CD14-positive monocyte (primary cell): ENCODE measurements at regions not wholly inside any gene's neighbourhood (a gene's known extent, or its start where the extent isn't known, plus 50 kb on each side); places are given as distances from the start of the nearest gene placed in this dataset.

Source experiments
- DNase-seq, 3 donors: peaks; one replicate each; pipeline ENCODE4 v3.0.0-alpha.2; 2011 to 2022
- H2AFZ ChIP-seq: 2 replicates; pipeline ENCODE4 v1.6.0; 2012; ENCODE audit warnings: mild to moderate bottlenecking, low read depth, low read length, inconsistent platforms; ENCODE audit not compliant: insufficient read depth, poor library complexity, severe bottlenecking
- H3K27ac ChIP-seq, 2 donors: 1 replicate in 1 of 2; 2 replicates in 1 of 2; pipeline ENCODE4 v1.5.1; 2012 to 2013; ENCODE audit warnings: low read length in 2 of 2, control low read depth in 1 of 2, inconsistent platforms in 1 of 2, low read depth in 1 of 2, mild to moderate bottlenecking in 1 of 2
- H3K27me3 ChIP-seq, 2 donors: one replicate each; pipeline versions ENCODE4 v1.6.0 to v1.6.1; 2011 to 2013; ENCODE audit warnings: low read length in 2 of 2; ENCODE audit not compliant: control insufficient read depth in 2 of 2, insufficient read depth in 2 of 2
- H3K36me3 ChIP-seq, 2 donors: replicated peaks in 1 of 2; 1 replicate in 1 of 2; 2 replicates in 1 of 2; pipeline versions ENCODE4 v1.5.1 to v1.6.1; 2012 to 2013; ENCODE audit warnings: low read length in 2 of 2, control low read depth in 1 of 2, inconsistent platforms in 1 of 2, mild to moderate bottlenecking in 1 of 2; ENCODE audit not compliant: insufficient read depth in 2 of 2, control insufficient read depth in 1 of 2
- H3K4me1 ChIP-seq, 2 donors: 1 replicate in 1 of 2; 2 replicates in 1 of 2; pipeline versions ENCODE4 v1.5.1 to v1.6.1; 2012 to 2013; ENCODE audit warnings: low read length in 2 of 2, control low read depth in 1 of 2, inconsistent platforms in 1 of 2, mild to moderate bottlenecking in 1 of 2, moderate library complexity in 1 of 2; ENCODE audit not compliant: insufficient read depth in 2 of 2, control insufficient read depth in 1 of 2
- H3K4me2 ChIP-seq: replicated peaks from 2 replicates; pipeline ENCODE3; 2012; ENCODE audit warnings: low read length, moderate library complexity, mild to moderate bottlenecking; ENCODE audit not compliant: poor library complexity, severe bottlenecking; ENCODE audit errors: extremely low read depth
- H3K4me3 ChIP-seq, 3 experiments: fragments of 200-600 bp in 1 of 3; sonication (generic) in 1 of 3; replicated peaks in 1 of 3; 1 replicate in 2 of 3; 2 replicates in 1 of 3; pipeline ENCODE4 v1.5.1; 2011 to 2013; ENCODE audit warnings: low read length in 3 of 3, mild to moderate bottlenecking in 3 of 3, control low read depth in 2 of 3, low read depth in 2 of 3, inconsistent platforms in 1 of 3, moderate library complexity in 1 of 3
- H3K79me2 ChIP-seq: 2 replicates; pipeline ENCODE4 v1.6.0; 2012; ENCODE audit warnings: mild to moderate bottlenecking, control low read depth, inconsistent platforms, low read length, moderate library complexity; ENCODE audit not compliant: insufficient read depth
- H3K9ac ChIP-seq: 2 replicates; pipeline ENCODE4 v1.6.0; 2017; ENCODE audit warnings: low read length, mild to moderate bottlenecking; ENCODE audit not compliant: insufficient read depth, poor library complexity, severe bottlenecking
- H3K9me3 ChIP-seq, 2 donors: replicated peaks in 1 of 2; 1 replicate in 1 of 2; 2 replicates in 1 of 2; pipeline versions ENCODE4 v1.5.1 to v1.6.1; 2012 to 2013; ENCODE audit warnings: low read length in 2 of 2, control low read depth in 1 of 2; ENCODE audit not compliant: control insufficient read depth in 1 of 2, insufficient read depth in 1 of 2
- H4K20me1 ChIP-seq: 2 replicates; pipeline ENCODE4 v1.6.0; 2012; ENCODE audit warnings: mild to moderate bottlenecking, low read length, control low read depth, moderate library complexity; ENCODE audit not compliant: insufficient read depth
- H3K27ac Mint-ChIP-seq, 7 donors: one replicate each; pipeline ENCODE4 v1.8.0; 2020; ENCODE audit warnings: mild to moderate bottlenecking in 7 of 7, mixed read lengths in 7 of 7, moderate library complexity in 6 of 7, inconsistent platforms in 2 of 7
- H3K27me3 Mint-ChIP-seq, 3 donors: one replicate each; pipeline ENCODE4 v1.8.0; 2021 to 2022; ENCODE audit warnings: low read depth in 3 of 3, mild to moderate bottlenecking in 3 of 3, mixed read lengths in 3 of 3, moderate library complexity in 3 of 3, inconsistent platforms in 1 of 3
- H3K36me3 Mint-ChIP-seq, 2 donors: one replicate each; pipeline ENCODE4 v1.8.0; 2020; ENCODE audit warnings: mixed read lengths in 2 of 2, inconsistent platforms in 1 of 2, mild to moderate bottlenecking in 1 of 2
- H3K4me1 Mint-ChIP-seq: one replicate; pipeline ENCODE4 v1.8.0; 2020; ENCODE audit warnings: mild to moderate bottlenecking, mixed read lengths
- H3K4me3 Mint-ChIP-seq, 2 donors: one replicate each; pipeline ENCODE4 v1.8.0; 2020; ENCODE audit warnings: mild to moderate bottlenecking in 2 of 2, mixed read lengths in 2 of 2, moderate library complexity in 1 of 2
- H3K9me3 Mint-ChIP-seq, 7 donors: one replicate each; pipeline ENCODE4 v1.8.0; 2020 to 2022; ENCODE audit warnings: mixed read lengths in 7 of 7, mild to moderate bottlenecking in 6 of 7, moderate library complexity in 6 of 7, inconsistent platforms in 2 of 7
- WGBS: methylation state at CpG from one replicate; pipeline ENCODE4 v1.1.5; 2013; ENCODE audit warnings: missing lambda C conversion rate; ENCODE audit not compliant: insufficient coverage; 5-methylcytosine and 5-hydroxymethylcytosine counted together
- intact Hi-C, 2 donors: fragments of 100-400 bp; cut with micrococcal nuclease; formaldehyde crosslinking; loops; one replicate each; pipeline versions ENCODE4 v1.15.0 to v1.15.1; 2023
- TF ChIP-seq, protein P1 (sequence below): fragments of 200-600 bp; IDR thresholded peaks from one replicate; pipeline ENCODE4 v1.8.0; 2022; ENCODE audit warnings: antibody characterized with exemption, mild to moderate bottlenecking

- WGBS, result 94% methylated on average over 21 of the region's 21 CpGs
- H3K27me3 ChIP-seq, result no peaks in the 10 kb centered on the region
- no peak for DNase-seq
- H3K4me3 ChIP-seq, result no peak overlapping the region
- H3K36me3 ChIP-seq, result no peaks in the 10 kb centered on the region
- Mint-ChIP-seq H3K27ac (no peak overlapping the region), H3K4me3 (no peak overlapping the region), H3K4me1 (no peaks in the 10 kb centered on the region), H3K36me3 (no peaks in the 10 kb centered on the region), H3K27me3 (peaks cover 0 to 4% (median 3%) of the 10 kb centered on the region in 3 donors), H3K9me3 (peaks cover 0 to 9% (median 2%) of the 10 kb centered on the region in 7 donors)
- H3K4me2 ChIP-seq, result no peak overlapping the region
- H3K79me2 ChIP-seq, result no peaks in the 10 kb centered on the region
- H4K20me1 ChIP-seq, result no peaks in the 10 kb centered on the region
- H2AFZ ChIP-seq, result no peak overlapping the region
- H3K4me1 ChIP-seq, result no peaks in the 10 kb centered on the region
- H3K9ac ChIP-seq, result no peak overlapping the region
- intact Hi-C loops, result no loop called here
- no peak overlapping the region for H3K27ac ChIP-seq
- TF ChIP-seq, protein P1, sequence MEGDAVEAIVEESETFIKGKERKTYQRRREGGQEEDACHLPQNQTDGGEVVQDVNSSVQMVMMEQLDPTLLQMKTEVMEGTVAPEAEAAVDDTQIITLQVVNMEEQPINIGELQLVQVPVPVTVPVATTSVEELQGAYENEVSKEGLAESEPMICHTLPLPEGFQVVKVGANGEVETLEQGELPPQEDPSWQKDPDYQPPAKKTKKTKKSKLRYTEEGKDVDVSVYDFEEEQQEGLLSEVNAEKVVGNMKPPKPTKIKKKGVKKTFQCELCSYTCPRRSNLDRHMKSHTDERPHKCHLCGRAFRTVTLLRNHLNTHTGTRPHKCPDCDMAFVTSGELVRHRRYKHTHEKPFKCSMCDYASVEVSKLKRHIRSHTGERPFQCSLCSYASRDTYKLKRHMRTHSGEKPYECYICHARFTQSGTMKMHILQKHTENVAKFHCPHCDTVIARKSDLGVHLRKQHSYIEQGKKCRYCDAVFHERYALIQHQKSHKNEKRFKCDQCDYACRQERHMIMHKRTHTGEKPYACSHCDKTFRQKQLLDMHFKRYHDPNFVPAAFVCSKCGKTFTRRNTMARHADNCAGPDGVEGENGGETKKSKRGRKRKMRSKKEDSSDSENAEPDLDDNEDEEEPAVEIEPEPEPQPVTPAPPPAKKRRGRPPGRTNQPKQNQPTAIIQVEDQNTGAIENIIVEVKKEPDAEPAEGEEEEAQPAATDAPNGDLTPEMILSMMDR, result no peak
- H3K9me3 ChIP-seq, result no peaks in the 10 kb centered on the region
Observed at GRCh38 chr5:2137444-2138050, 254.8 kb upstream of the IRX4 start.

DNA sequence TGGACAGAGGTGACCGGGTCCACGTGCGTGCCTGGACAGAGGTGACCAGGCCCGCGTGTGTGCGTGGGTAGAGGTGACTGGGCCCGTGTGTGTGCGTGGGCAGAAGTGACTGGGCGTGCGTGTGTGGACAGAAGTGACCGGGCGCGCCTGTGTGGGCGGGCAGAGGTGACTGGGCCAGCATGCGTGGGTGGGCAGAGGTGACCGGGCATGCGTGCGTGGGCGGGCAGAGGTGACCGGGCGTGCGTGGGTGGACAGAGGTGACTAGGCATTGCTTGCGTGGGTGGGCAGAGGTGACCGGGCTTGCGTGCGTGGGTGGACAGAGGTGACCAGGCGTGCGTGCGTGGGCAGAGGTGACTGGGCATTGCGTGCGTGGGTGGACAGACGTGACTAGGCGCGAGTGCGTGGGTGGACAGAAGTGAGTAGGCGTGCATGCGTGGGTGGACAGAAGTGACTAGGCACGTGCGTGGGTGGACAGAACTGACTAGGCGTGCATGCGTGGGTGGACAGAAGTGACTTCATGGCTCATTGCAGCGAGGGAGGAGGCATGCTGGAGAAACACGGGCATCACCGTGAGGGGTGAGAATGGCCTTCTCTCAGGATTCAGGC is 254.1 kb upstream of the IRX4 start:
- Histone ChIP-seq H4K20me1 (no peaks in the 10 kb centered on the region), H3K27ac (no peak overlapping the region), H3K4me2 (no peak overlapping the region), H3K36me3 (no peaks in the 10 kb centered on the region), H3K4me3 (no peak overlapping the region), H3K9ac (no peak overlapping the region), H3K27me3 (no peaks in the 10 kb centered on the region), H3K79me2 (no peaks in the 10 kb centered on the region), H3K4me1 (no peaks in the 10 kb centered on the region), H2AFZ (no peak overlapping the region), H3K9me3 (no peaks in the 10 kb centered on the region)
- H3K36me3 Mint-ChIP-seq, result no peaks in the 10 kb centered on the region
- peaks cover 2 to 4% (median 3%) of the 10 kb centered on the region in 3 donors for H3K27me3 Mint-ChIP-seq
- no peak overlapping the region for H3K4me3 Mint-ChIP-seq
- intact Hi-C loops, result no loop called here
- no peaks in the 10 kb centered on the region for H3K4me1 Mint-ChIP-seq
- WGBS, result 91% methylated on average over 42 of the region's 44 CpGs
- DNase-seq, result no peak
- TF ChIP-seq, protein P1, result no peak
- H3K27ac Mint-ChIP-seq, result no peak overlapping the region
- peaks cover 0 to 12% (median 2%) of the 10 kb centered on the region in 7 donors for H3K9me3 Mint-ChIP-seq
